IPS-18a (cell line): ENCODE measurements at regions not wholly inside any gene's neighbourhood (a gene's known extent, or its start where the extent isn't known, plus 50 kb on each side); places are given as distances from the start of the nearest gene placed in this dataset.

Source experiments
- H3K27ac ChIP-seq: one replicate; pipeline ENCODE4 v1.5.1; 2013; ENCODE audit warnings: low read length
- H3K27me3 ChIP-seq: one replicate; pipeline ENCODE4 v1.6.1; 2013; ENCODE audit warnings: mild to moderate bottlenecking, low read length; ENCODE audit not compliant: control insufficient read depth, insufficient read depth
- H3K36me3 ChIP-seq: one replicate; pipeline ENCODE4 v1.6.1; 2013; ENCODE audit warnings: low read depth, low read length; ENCODE audit not compliant: control insufficient read depth
- H3K4me1 ChIP-seq: one replicate; pipeline ENCODE4 v1.6.1; 2013; ENCODE audit warnings: low read depth, low read length; ENCODE audit not compliant: control insufficient read depth
- H3K4me3 ChIP-seq: one replicate; pipeline ENCODE4 v1.5.1; 2013; ENCODE audit warnings: low read length
- H3K9ac ChIP-seq: one replicate; pipeline ENCODE4 v1.6.1; 2013; ENCODE audit warnings: mild to moderate bottlenecking, low read length, moderate library complexity
- H3K9me3 ChIP-seq: one replicate; pipeline ENCODE4 v1.6.1; 2013; ENCODE audit warnings: low read depth, low read length; ENCODE audit not compliant: control insufficient read depth

DNA sequence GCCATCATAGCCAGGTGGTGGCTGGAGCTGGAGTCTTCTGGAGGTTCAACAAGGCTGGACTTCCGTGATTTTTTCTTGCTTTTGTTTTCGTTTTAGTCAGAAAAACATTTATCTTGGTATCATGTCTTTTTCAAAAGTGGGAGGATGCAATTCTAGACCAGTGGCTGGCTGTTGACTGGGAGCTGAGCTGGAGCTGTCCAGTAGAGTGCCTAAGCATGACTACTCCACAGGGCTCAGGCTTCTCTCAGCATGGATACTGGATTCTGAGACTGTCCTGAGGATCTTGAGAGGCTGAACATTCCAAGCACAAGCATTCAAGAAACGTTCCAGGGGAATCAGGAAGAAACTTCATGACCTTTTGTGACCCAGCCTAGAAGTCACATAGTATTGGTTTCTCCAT, 598.1 kb downstream of the MID1IP1 start:
- H3K36me3 ChIP-seq, result no peaks in the 10 kb centered on the region
- no peak overlapping the region for H3K9ac ChIP-seq
- no peak overlapping the region for H3K27ac ChIP-seq
- no peak overlapping the region for H3K4me3 ChIP-seq
- H3K4me1 ChIP-seq, result peaks cover 3% of the 10 kb centered on the region
- H3K27me3 ChIP-seq, result no peaks in the 10 kb centered on the region
- H3K9me3 ChIP-seq, result no peaks in the 10 kb centered on the region

DNA sequence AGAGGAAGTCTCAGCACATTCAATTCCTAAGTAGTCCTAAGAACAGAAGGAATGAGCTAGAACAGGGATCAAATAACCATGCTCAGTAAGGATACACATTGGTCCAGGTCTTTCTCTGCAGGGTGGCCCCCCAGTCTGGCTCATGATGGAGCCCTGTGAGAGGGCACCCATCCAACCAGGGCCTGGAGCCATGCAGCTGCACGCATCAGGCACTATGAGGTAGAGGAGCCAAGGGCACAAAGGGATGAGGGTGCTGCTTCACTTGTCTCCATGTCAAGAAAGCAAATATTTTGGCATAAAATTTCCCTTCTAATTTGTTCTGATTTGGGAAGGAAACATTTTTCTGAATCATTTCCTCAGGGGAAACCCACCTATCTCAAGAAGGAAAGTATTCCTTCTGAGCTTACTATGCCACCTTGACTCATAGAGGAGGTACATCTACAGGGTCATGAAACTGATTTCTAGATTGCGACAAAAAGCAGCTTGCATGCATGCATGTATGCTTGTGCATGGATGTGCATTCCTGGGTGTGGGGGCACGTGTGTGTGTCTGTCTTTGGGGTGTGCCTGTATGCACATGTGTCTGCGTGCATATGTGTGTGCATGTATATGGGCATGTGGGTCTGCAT, 600.3 kb downstream of the MID1IP1 start:
- Histone ChIP-seq H3K36me3 (no peaks in the 10 kb centered on the region), H3K27me3 (no peaks in the 10 kb centered on the region), H3K4me3 (no peak overlapping the region), H3K4me1 (peaks cover 3% of the 10 kb centered on the region), H3K27ac (no peak overlapping the region), H3K9ac (no peak overlapping the region), H3K9me3 (no peaks in the 10 kb centered on the region)

DNA sequence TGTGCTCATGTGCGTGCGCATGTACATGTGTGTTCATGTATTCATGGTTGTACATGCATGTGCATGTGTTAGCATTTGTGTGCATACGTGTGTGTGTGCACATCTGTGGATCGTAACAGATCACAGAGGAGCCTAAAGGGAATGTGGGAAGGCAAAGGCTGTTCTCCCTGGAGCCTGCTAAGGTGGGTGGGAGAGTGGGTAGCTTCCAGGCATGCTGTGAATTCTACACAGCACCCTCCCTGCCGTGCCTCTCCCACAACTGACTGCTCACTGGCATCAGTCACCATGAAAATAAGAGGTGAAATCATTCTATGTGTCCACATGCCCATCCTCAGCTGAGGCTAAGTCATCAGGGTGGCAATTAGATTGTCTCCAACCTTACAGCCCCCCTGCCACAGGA, 600.9 kb downstream of the MID1IP1 start:
- Histone ChIP-seq H3K27me3 (no peaks in the 10 kb centered on the region), H3K9me3 (no peaks in the 10 kb centered on the region), H3K27ac (no peak overlapping the region), H3K9ac (no peak overlapping the region), H3K36me3 (no peaks in the 10 kb centered on the region), H3K4me1 (peaks cover 3% of the 10 kb centered on the region), H3K4me3 (no peak overlapping the region)

- H3K4me3 ChIP-seq, result no peak overlapping the region
- H3K27me3 ChIP-seq, result no peaks in the 10 kb centered on the region
- no peak overlapping the region for H3K9ac ChIP-seq
- no peaks in the 10 kb centered on the region for H3K9me3 ChIP-seq
- H3K36me3 ChIP-seq, result no peaks in the 10 kb centered on the region
- no peaks in the 10 kb centered on the region for H3K4me1 ChIP-seq
- no peak overlapping the region for H3K27ac ChIP-seq
These were observed 605.5 kb downstream of the MID1IP1 start for GRCh38 chrX:39406799-39407198.

DNA sequence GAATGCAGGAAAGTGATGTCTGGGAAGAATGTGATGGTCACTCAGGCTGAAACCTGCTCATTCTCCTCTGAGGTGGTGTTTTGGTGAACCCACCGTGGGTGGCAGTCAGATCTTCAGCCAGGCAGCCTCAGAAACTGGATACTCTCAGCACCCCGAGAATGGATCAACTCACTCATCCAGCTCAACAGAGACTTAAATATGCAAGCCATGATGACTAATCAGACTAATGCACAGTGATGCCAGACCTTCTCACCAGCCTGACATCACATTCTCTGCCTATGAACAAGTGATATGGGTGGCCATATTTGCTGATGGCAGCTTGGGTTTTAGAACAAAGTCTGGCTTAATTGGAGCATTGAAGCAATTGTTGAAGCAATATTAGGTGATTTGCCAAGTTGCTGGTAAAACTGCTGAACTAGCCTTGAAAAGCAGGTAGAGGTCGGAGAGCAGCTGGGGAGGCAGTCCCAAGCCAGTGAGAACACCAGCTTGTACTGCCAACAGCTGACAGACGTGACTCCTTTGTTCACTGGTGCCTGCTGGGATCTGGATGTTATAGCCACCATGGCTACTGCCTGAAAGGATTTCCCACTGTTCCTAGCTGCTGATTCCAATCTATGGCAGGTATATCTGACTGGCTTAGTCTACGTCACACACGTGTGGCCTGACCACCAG, 608.1 kb downstream of the MID1IP1 start:
- no peaks in the 10 kb centered on the region for H3K9me3 ChIP-seq
- no peaks in the 10 kb centered on the region for H3K4me1 ChIP-seq
- H3K4me3 ChIP-seq, result no peak overlapping the region
- no peak overlapping the region for H3K9ac ChIP-seq
- no peak overlapping the region for H3K27ac ChIP-seq
- H3K36me3 ChIP-seq, result no peaks in the 10 kb centered on the region
- no peaks in the 10 kb centered on the region for H3K27me3 ChIP-seq

GRCh38 chrX:39414290-39414854, 613.1 kb downstream of the MID1IP1 start:
- no peak overlapping the region for H3K4me3 ChIP-seq
- H3K4me1 ChIP-seq, result peaks cover 2% of the 10 kb centered on the region
- no peaks in the 10 kb centered on the region for H3K27me3 ChIP-seq
- no peak overlapping the region for H3K27ac ChIP-seq
- no peak overlapping the region for H3K9ac ChIP-seq
- no peaks in the 10 kb centered on the region for H3K36me3 ChIP-seq
- no peaks in the 10 kb centered on the region for H3K9me3 ChIP-seq

GRCh38 chrX:39416547-39417260, 615.4 kb downstream of the MID1IP1 start:
- Histone ChIP-seq H3K4me3 (no peak overlapping the region), H3K36me3 (no peaks in the 10 kb centered on the region), H3K9me3 (no peaks in the 10 kb centered on the region), H3K4me1 (peaks cover 5% of the 10 kb centered on the region), H3K27ac (no peak overlapping the region), H3K27me3 (no peaks in the 10 kb centered on the region), H3K9ac (no peak overlapping the region)

DNA sequence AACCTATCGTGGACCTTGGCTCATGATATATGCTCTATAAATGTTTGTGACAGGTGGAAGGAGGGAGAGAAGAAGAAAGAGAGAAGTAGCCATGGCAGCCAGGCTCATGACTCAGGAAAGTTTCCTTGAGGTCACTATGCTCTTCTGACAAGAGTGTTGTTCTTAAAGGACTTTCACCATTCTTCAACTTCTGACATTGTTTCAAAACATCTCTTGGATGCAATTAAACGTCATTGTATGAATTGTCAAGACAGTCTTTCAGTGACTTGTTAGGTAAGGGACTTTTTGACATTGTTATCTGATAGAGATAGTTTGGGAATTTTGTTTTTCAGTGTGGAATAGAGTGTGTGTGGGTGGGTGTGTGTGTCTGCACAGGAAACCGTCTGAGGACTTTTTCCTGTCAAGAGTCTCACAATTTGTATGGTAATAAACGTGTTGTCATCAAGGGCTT, 617.0 kb downstream of the MID1IP1 start:
- Histone ChIP-seq H3K9me3 (no peaks in the 10 kb centered on the region), H3K4me3 (no peak overlapping the region), H3K27me3 (no peaks in the 10 kb centered on the region), H3K27ac (no peak overlapping the region), H3K9ac (no peak overlapping the region), H3K4me1 (peaks cover 5% of the 10 kb centered on the region), H3K36me3 (no peaks in the 10 kb centered on the region)

DNA sequence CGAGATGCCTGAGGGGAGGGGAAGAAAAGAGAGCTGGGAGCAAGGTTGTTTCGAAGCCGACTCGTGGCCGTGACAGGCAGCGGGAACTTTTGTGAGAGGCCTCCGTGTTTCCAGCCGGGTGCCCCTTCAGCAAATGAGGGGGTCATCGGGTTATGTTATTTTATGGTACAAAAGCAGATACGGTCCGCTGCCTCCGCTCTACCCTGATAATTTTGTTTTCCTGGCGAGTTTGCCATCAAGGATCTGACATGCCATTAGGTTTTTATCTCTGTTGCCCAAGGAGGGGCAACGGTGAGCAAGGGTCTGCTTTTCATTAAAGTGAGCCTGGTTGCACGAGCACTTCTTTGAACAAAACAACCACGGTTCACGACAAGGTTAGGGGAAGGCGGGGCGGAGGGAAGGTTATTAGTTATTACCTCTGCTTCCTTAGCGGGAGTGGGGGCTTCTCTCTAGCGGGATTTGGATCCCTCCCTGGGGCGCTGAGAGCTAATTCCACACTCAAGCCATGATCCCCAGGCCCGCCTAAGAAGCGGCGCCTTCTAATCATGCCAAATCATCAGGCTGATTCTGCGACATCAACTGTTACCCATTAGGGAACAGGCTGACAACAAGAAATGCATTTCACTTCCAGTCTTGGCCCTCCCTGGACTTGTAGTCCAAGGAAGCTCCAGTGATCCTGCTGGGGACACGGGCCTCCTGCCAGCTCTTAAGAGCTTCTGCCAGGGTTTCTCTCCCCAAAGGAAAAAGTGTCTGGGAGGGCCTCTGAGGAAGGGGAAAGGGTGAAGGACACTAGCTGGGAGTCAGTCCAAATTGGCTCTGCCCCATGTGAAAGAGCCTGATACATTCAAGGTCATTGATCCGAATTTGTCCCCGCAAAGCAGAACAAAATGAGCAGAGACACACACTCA, 617.7 kb downstream of the MID1IP1 start:
- H3K9me3 ChIP-seq, result no peaks in the 10 kb centered on the region
- H3K4me3 ChIP-seq, result no peak overlapping the region
- no peak overlapping the region for H3K9ac ChIP-seq
- H3K27ac ChIP-seq, result no peak overlapping the region
- H3K4me1 ChIP-seq, result peaks cover 5% of the 10 kb centered on the region
- H3K27me3 ChIP-seq, result no peaks in the 10 kb centered on the region
- no peaks in the 10 kb centered on the region for H3K36me3 ChIP-seq

DNA sequence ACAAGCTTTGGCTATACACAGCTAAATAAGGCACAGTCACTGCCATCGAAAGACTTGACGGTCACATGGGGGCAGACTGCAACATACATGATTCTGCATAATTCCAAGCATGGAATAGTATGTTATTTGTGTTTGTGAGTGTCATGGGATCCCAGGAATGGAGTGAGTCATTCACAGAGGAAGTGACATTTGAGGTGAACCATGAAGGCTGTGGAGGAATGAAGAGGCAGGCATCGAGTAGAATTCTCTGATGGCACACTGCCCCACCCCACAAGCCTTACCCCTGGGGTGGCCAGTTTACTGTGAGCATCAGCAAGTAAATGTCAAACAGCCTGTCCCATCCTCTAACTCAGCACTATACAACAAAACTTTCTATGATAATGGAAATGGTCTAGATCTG, 619.7 kb downstream of the MID1IP1 start:
- H3K27ac ChIP-seq, result no peak overlapping the region
- H3K4me3 ChIP-seq, result no peak overlapping the region
- H3K9me3 ChIP-seq, result no peaks in the 10 kb centered on the region
- H3K4me1 ChIP-seq, result peaks cover 5% of the 10 kb centered on the region
- H3K9ac ChIP-seq, result no peak overlapping the region
- H3K36me3 ChIP-seq, result no peaks in the 10 kb centered on the region
- no peaks in the 10 kb centered on the region for H3K27me3 ChIP-seq
